Liver (tissue), 3 donors: ENCODE measurements at regions not wholly inside any gene's neighbourhood (a gene's known extent, or its start where the extent isn't known, plus 50 kb on each side); places are given as distances from the start of the nearest gene placed in this dataset.

ENCODE experiments used
- CTCF ChIP-seq: fragments of 150-350 bp; IDR thresholded peaks from 2 replicates; pipeline ENCODE4 v1.5.1; 2017; ENCODE audit warnings: improper control_type of control experiment, low read depth, low read length; ENCODE audit not compliant: missing input control
- GABPA ChIP-seq, 2 donors: IDR thresholded peaks in 1 of 2; conservative IDR thresholded peaks in 1 of 2; 2 replicates each; pipeline ENCODE4 v1.6.1; 2016; ENCODE audit warnings: antibody characterized with exemption in 2 of 2, mild to moderate bottlenecking in 1 of 2, moderate library complexity in 1 of 2
- JUND ChIP-seq, 2 donors: IDR thresholded peaks; 2 replicates each; pipeline ENCODE4 v1.6.1; 2016; ENCODE audit warnings: antibody characterized with exemption in 2 of 2
- MAX ChIP-seq: IDR thresholded peaks from 2 replicates; pipeline ENCODE4 v1.6.1; 2016; ENCODE audit warnings: antibody characterized with exemption
- NR2F2 ChIP-seq: IDR thresholded peaks from 2 replicates; pipeline ENCODE4 v1.6.1; 2016; ENCODE audit warnings: antibody characterized with exemption
- REST ChIP-seq: IDR thresholded peaks from 2 replicates; pipeline ENCODE4 v1.6.1; 2016; ENCODE audit warnings: antibody characterized with exemption, mild to moderate bottlenecking
- RXRA ChIP-seq, 2 donors: IDR thresholded peaks; 2 replicates each; pipeline ENCODE4 v1.6.1; 2017 to 2018; ENCODE audit warnings: antibody characterized with exemption in 2 of 2, mild to moderate bottlenecking in 1 of 2
- donor health status: healthy.
- donor health status: healthy.

GRCh38 chr10:71135236-71135635 lies 77.1 kb upstream of the UNC5B start:
- TF ChIP-seq CTCF (no peak), REST (no peak), MAX (no peak), JUND (IDR thresholded peaks at IDR 0.05) (no peak), GABPA (IDR thresholded peaks at IDR 0.05 in 1 of 2, conservative IDR thresholded peaks at IDR 0.05 in 1 of 2) (no peak), NR2F2 (no peak), RXRA (IDR thresholded peaks at IDR 0.05) (no peak)
